GM19043 (cell line): ENCODE measurements at regions not wholly inside any gene's neighbourhood (a gene's known extent, or its start where the extent isn't known, plus 50 kb on each side); places are given as distances from the start of the nearest gene placed in this dataset.
"Not testable (repeated sequence)": the region's sequence is repeated elsewhere in the genome, so short reads cannot be mapped to it uniquely, and the experiment has no call there.

ENCODE experiments used
- ATAC-seq: cut with Tn5 transposase; IDR thresholded peaks from one replicate; pipeline ENCODE4 v1.9.1; 2021; ENCODE audit warnings: low read depth; ENCODE audit not compliant: unreplicated experiment

GRCh38 chr15:84151205-84151931 lies 84.2 kb upstream of the GOLGA6L4 start:
- no peak for ATAC-seq

- ATAC-seq = not testable (repeated sequence)
Observed at GRCh38 chr15:84152381-84152979, 83.1 kb upstream of the GOLGA6L4 start.

GRCh38 chr15:84153655-84154140 lies 81.9 kb upstream of the GOLGA6L4 start:
- ATAC-seq = not testable (repeated sequence)

GRCh38 chr15:84154314-84154713 lies 81.3 kb upstream of the GOLGA6L4 start:
- not testable (repeated sequence) for ATAC-seq

GRCh38 chr15:84154787-84155186 lies 80.8 kb upstream of the GOLGA6L4 start:
- ATAC-seq = not testable (repeated sequence)

- not testable (repeated sequence) for ATAC-seq
Observed at GRCh38 chr15:84155792-84156587, 79.6 kb upstream of the GOLGA6L4 start.

GRCh38 chr15:84156588-84156840 lies 79.1 kb upstream of the GOLGA6L4 start:
- not testable (repeated sequence) for ATAC-seq

- not testable (repeated sequence) for ATAC-seq
Observed at GRCh38 chr15:84157056-84157632, 78.4 kb upstream of the GOLGA6L4 start.

- ATAC-seq = not testable (repeated sequence)
Observed at GRCh38 chr15:84157857-84158256, 77.7 kb upstream of the GOLGA6L4 start.

GRCh38 chr15:84159346-84160269 lies 76.0 kb upstream of the GOLGA6L4 start:
- not testable (repeated sequence) for ATAC-seq

- not testable (repeated sequence) for ATAC-seq
Observed at GRCh38 chr15:84164423-84165292, 70.9 kb upstream of the GOLGA6L4 start.

GRCh38 chr15:84170029-84170428 lies 65.5 kb upstream of the GOLGA6L4 start:
- not testable (repeated sequence) for ATAC-seq

- not testable (repeated sequence) for ATAC-seq
Observed at GRCh38 chr15:84173231-84173610, 62.4 kb upstream of the GOLGA6L4 start.
